Nephron progenitor cell (in vitro differentiated cells): ENCODE measurements at regions not wholly inside any gene's neighbourhood (a gene's known extent, or its start where the extent isn't known, plus 50 kb on each side); places are given as distances from the start of the nearest gene placed in this dataset.
A peak's percentile ranks its signal among the peaks of the same experiment; 100 is the strongest.

Experiments
- DNase-seq: peaks from one replicate; pipeline ENCODE4 v3.0.0; 2021
- H3K27ac Mint-ChIP-seq: 2 replicates; pipeline ENCODE4 v1.8.0; 2021; ENCODE audit warnings: mild to moderate bottlenecking, moderate library complexity, mixed read lengths
- H3K27me3 Mint-ChIP-seq: 2 replicates; pipeline ENCODE4 v1.8.0; 2021; ENCODE audit warnings: mild to moderate bottlenecking, low read depth, mixed read lengths; ENCODE audit not compliant: poor library complexity
- H3K36me3 Mint-ChIP-seq: 2 replicates; pipeline ENCODE4 v1.8.0; 2021; ENCODE audit warnings: low read depth, mixed read lengths
- H3K4me1 Mint-ChIP-seq: 2 replicates; pipeline ENCODE4 v1.8.0; 2021; ENCODE audit warnings: mixed read lengths
- H3K4me3 Mint-ChIP-seq: 2 replicates; pipeline ENCODE4 v1.8.0; 2021; ENCODE audit warnings: mild to moderate bottlenecking, moderate library complexity, mixed read lengths
- H3K9me3 Mint-ChIP-seq: 2 replicates; pipeline ENCODE4 v1.8.0; 2021; ENCODE audit warnings: mild to moderate bottlenecking, moderate library complexity, mixed read lengths
- CTCF ChIP-seq: fragments of 200-600 bp; sonication (generic); IDR thresholded peaks from 2 replicates; pipeline ENCODE4 v1.5.0; 2021; ENCODE audit warnings: antibody characterized with exemption

GRCh38 chr5:58122157-58122556 lies 337.7 kb downstream of the PLK2 start:
- H3K27ac Mint-ChIP-seq, result no peak overlapping the region
- H3K9me3 Mint-ChIP-seq, result no peaks in the 10 kb centered on the region
- DNase-seq, result no peak
- H3K27me3 Mint-ChIP-seq, result no peaks in the 10 kb centered on the region
- no peaks in the 10 kb centered on the region for H3K36me3 Mint-ChIP-seq
- no peak overlapping the region for H3K4me3 Mint-ChIP-seq
- TF ChIP-seq CTCF, result no peak
- peaks cover 28% of the 10 kb centered on the region for H3K4me1 Mint-ChIP-seq

DNA sequence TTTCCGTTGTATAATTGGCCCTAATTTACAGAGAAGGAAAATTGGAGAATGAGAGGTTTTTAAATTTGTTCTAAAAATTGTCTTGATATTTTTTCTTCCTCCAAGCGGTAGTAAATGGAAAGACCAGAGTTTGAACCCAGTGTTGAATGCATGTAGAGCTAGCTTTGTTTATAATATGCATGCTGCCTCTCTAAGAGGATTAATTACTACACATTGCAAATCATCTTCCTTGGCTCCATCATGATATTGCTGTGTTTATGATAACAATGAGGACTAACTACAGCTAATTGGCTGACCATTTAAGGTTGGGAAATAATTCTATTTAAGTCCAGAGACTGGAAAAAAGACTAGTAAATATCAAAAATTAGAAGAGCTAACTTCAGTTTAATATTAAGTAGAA lies 338.5 kb downstream of the PLK2 start:
- H3K9me3 Mint-ChIP-seq, result no peaks in the 10 kb centered on the region
- peaks cover 36% of the 10 kb centered on the region for H3K4me1 Mint-ChIP-seq
- no peak for TF ChIP-seq CTCF
- no peak overlapping the region for H3K4me3 Mint-ChIP-seq
- H3K27ac Mint-ChIP-seq, result no peak overlapping the region
- H3K36me3 Mint-ChIP-seq, result no peaks in the 10 kb centered on the region
- H3K27me3 Mint-ChIP-seq, result no peaks in the 10 kb centered on the region
- no peak for DNase-seq

- Mint-ChIP-seq H3K27ac (peak overlapping the region; percentile 88), H3K4me3 (peak overlapping the region; percentile 31), H3K4me1 (peaks cover 46% of the 10 kb centered on the region), H3K36me3 (peaks cover 6% of the 10 kb centered on the region), H3K27me3 (peaks cover 7% of the 10 kb centered on the region), H3K9me3 (peaks cover 14% of the 10 kb centered on the region)
- no peak for DNase-seq
- TF ChIP-seq CTCF, result no peak
Measured at GRCh38 chr5:58117542-58117941, 342.3 kb downstream of the PLK2 start.

GRCh38 chr5:58116346-58116745 lies 343.5 kb downstream of the PLK2 start:
- no peak for TF ChIP-seq CTCF
- Mint-ChIP-seq H3K9me3 (peaks cover 14% of the 10 kb centered on the region), H3K27ac (peak overlapping the region; percentile 53), H3K36me3 (peaks cover 6% of the 10 kb centered on the region), H3K4me3 (no peak overlapping the region), H3K4me1 (peaks cover 46% of the 10 kb centered on the region), H3K27me3 (peaks cover 7% of the 10 kb centered on the region)
- DNase-seq, result no peak

GRCh38 chr5:58115811-58116210 lies 344.1 kb downstream of the PLK2 start:
- H3K36me3 Mint-ChIP-seq, result peaks cover 6% of the 10 kb centered on the region
- peak overlapping the region; percentile 1 for H3K27ac Mint-ChIP-seq
- H3K27me3 Mint-ChIP-seq, result peaks cover 7% of the 10 kb centered on the region
- peaks cover 14% of the 10 kb centered on the region for H3K9me3 Mint-ChIP-seq
- peaks cover 46% of the 10 kb centered on the region for H3K4me1 Mint-ChIP-seq
- H3K4me3 Mint-ChIP-seq, result no peak overlapping the region
- TF ChIP-seq CTCF, result no peak
- DNase-seq, result no peak

DNA sequence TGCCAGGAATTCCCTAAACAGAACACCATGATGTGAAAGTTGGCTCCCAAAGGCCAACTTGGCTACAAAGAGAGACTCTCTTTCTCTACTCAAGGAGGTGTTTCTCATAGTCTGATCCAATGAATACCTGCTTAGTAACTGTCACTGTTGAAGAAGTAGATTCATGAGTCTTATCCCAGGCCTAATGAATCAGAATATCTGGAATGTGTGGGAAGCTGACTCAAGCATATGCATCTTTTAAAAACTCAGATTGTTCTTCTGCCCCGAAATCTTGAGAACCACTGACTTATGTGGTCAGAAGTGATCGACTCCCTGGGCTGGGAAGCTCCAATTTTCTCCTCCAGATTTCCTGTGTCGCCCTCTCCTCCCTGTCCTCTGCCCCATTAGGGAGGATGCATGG lies 345.6 kb downstream of the PLK2 start:
- Mint-ChIP-seq H3K27ac (no peak overlapping the region), H3K27me3 (peaks cover 7% of the 10 kb centered on the region)

More for the DNA sequence above, 345.6 kb downstream of the PLK2 start:
- no peak overlapping the region for H3K4me3 Mint-ChIP-seq
- peaks cover 14% of the 10 kb centered on the region for H3K9me3 Mint-ChIP-seq
- no peak for DNase-seq
- peaks cover 6% of the 10 kb centered on the region for H3K36me3 Mint-ChIP-seq
- no peak for TF ChIP-seq CTCF
- H3K4me1 Mint-ChIP-seq, result peaks cover 45% of the 10 kb centered on the region
